Esophagus muscularis mucosa (tissue), 4 donors: ENCODE measurements at regions not wholly inside any gene's neighbourhood (a gene's known extent, or its start where the extent isn't known, plus 50 kb on each side); places are given as distances from the start of the nearest gene placed in this dataset.
A peak's percentile ranks its signal among the peaks of the same experiment; 100 is the strongest.

ENCODE experiments used
- DNase-seq: peaks from one replicate; pipeline ENCODE4 v3.0.0-alpha.2; 2017; ENCODE audit errors: extremely low spot score
- H3K27ac ChIP-seq, 4 donors: fragments of 200-600 bp; sonication (generic); replicated peaks in 1 of 4; 1 replicate in 3 of 4; 2 replicates in 1 of 4; pipeline ENCODE4 v1.5.1; 2016 to 2019; ENCODE audit warnings: mild to moderate bottlenecking in 1 of 4
- H3K27me3 ChIP-seq, 4 donors: fragments of 200-600 bp; sonication (generic); one replicate each; pipeline versions ENCODE4 v1.5.1 to v1.6.0; 2016 to 2019
- H3K36me3 ChIP-seq, 4 donors: fragments of 200-600 bp; sonication (generic); one replicate each; pipeline ENCODE4 v1.5.1; 2016 to 2019
- H3K4me1 ChIP-seq, 4 donors: fragments of 200-600 bp; sonication (generic); one replicate each; pipeline ENCODE4 v1.5.1; 2016 to 2019
- H3K4me3 ChIP-seq, 4 donors: fragments of 200-600 bp; sonication (generic); 1 replicate in 2 of 4; 2 replicates in 2 of 4; pipeline ENCODE4 v1.5.1; 2016 to 2019; ENCODE audit warnings: mild to moderate bottlenecking in 4 of 4, moderate library complexity in 1 of 4
- H3K9me3 ChIP-seq, 4 donors: fragments of 200-600 bp; sonication (generic); 1 replicate in 3 of 4; 2 replicates in 1 of 4; pipeline ENCODE4 v1.5.1; 2016 to 2019
- CTCF ChIP-seq, 3 experiments: fragments of 200-600 bp in 2 of 3; fragments of 450-650 bp in 1 of 3; sonication (generic) in 2 of 3; IDR thresholded peaks; one replicate each; pipeline ENCODE4 v1.5.1; 2017 to 2019; ENCODE audit warnings: antibody characterized with exemption in 3 of 3, mild to moderate bottlenecking in 2 of 3, moderate library complexity in 1 of 3
- EP300 ChIP-seq: sonication (generic); formaldehyde crosslinking; IDR thresholded peaks from one replicate; pipeline ENCODE4 v1.6.1; 2017; ENCODE audit warnings: antibody characterized with exemption
- POLR2A ChIP-seq: fragments of 450-650 bp; IDR thresholded peaks from one replicate; pipeline ENCODE4 v1.6.1; 2017; ENCODE audit warnings: antibody characterized with exemption, moderate library complexity, mild to moderate bottlenecking, low read depth
- POLR2AphosphoS5 ChIP-seq, 2 donors: sonication (generic); formaldehyde crosslinking; IDR thresholded peaks; one replicate each; pipeline ENCODE4 v1.6.1; 2017; ENCODE audit warnings: antibody characterized with exemption in 2 of 2
- WGBS: methylation state at CpG from one replicate; pipeline ENCODE4 v1.1.5; 2018; 5-methylcytosine and 5-hydroxymethylcytosine counted together
- intact Hi-C: fragments of 100-400 bp; cut with DNase I; formaldehyde crosslinking; loops from one replicate; pipeline ENCODE4 v1.15.1; 2023
- small RNA-seq, 3 donors: library from RNA; depleted of rRNA; stranded (forward); fragments of <200 nt; gene quantifications; one replicate each; pipeline ENCODE3, GENCODE V24; 2016

- intact Hi-C loops, result no loop called here
- Histone ChIP-seq H3K36me3 (no peaks in the 10 kb centered on the region), H3K4me1 (no peaks in the 10 kb centered on the region), H3K4me3 (no peak overlapping the region), H3K9me3 (no peaks in the 10 kb centered on the region), H3K27me3 (peaks cover 0 to 53% (median 0%) of the 10 kb centered on the region in 4 donors), H3K27ac (no peak overlapping the region)
- TF ChIP-seq CTCF (IDR thresholded peaks at IDR 0.05) (peak; percentile 23 to 62 (median 36)), POLR2A (no peak), EP300 (no peak), POLR2AphosphoS5 (IDR thresholded peaks at IDR 0.05) (no peak)
- DNase-seq, result no peak
- 92% methylated on average over 4 of the region's 7 CpGs for WGBS
These were observed 77.0 kb downstream of the ZNF280B start for GRCh38 chr22:22431271-22432220.

- no peak for DNase-seq
- intact Hi-C loops, result no loop called here
- TF ChIP-seq CTCF (IDR thresholded peaks at IDR 0.05) (no peak), EP300 (no peak), POLR2AphosphoS5 (IDR thresholded peaks at IDR 0.05) (no peak), POLR2A (no peak)
- Histone ChIP-seq H3K36me3 (no peaks in the 10 kb centered on the region), H3K27ac (no peak overlapping the region), H3K4me3 (no peak overlapping the region), H3K27me3 (peaks cover 0 to 52% (median 0%) of the 10 kb centered on the region in 4 donors), H3K4me1 (no peaks in the 10 kb centered on the region), H3K9me3 (no peaks in the 10 kb centered on the region)
- WGBS, result 71% methylated on average over 1 of the region's 1 CpG
These were observed 76.1 kb downstream of the ZNF280B start for GRCh38 chr22:22432479-22432878.

GRCh38 chr22:22432937-22433336, 75.6 kb downstream of the ZNF280B start:
- 83% methylated on average over 3 of the region's 3 CpGs for WGBS

GRCh38 chr22:22433770-22434169, 74.8 kb downstream of the ZNF280B start:
- Histone ChIP-seq H3K27ac (no peak overlapping the region), H3K4me1 (no peaks in the 10 kb centered on the region), H3K36me3 (no peaks in the 10 kb centered on the region), H3K9me3 (no peaks in the 10 kb centered on the region), H3K4me3 (no peak overlapping the region), H3K27me3 (peaks cover 0 to 50% (median 0%) of the 10 kb centered on the region in 4 donors)
- 66% methylated on average over 4 of the region's 4 CpGs for WGBS
- DNase-seq, result no peak
- intact Hi-C loops, result no loop called here
- TF ChIP-seq EP300 (no peak), POLR2AphosphoS5 (IDR thresholded peaks at IDR 0.05) (no peak), CTCF (IDR thresholded peaks at IDR 0.05) (no peak), POLR2A (no peak)

More at GRCh38 chr22:22432937-22433336, 75.6 kb downstream of the ZNF280B start:
- H3K4me3 ChIP-seq, result no peak overlapping the region
- DNase-seq, result no peak
- H3K9me3 ChIP-seq, result no peaks in the 10 kb centered on the region
- H3K27me3 ChIP-seq, result peaks cover 0 to 52% (median 0%) of the 10 kb centered on the region in 4 donors
- no peak overlapping the region for H3K27ac ChIP-seq
- TF ChIP-seq EP300, result no peak
- no peak for TF ChIP-seq POLR2A
- TF ChIP-seq POLR2AphosphoS5 (IDR thresholded peaks at IDR 0.05), result no peak
- TF ChIP-seq CTCF (IDR thresholded peaks at IDR 0.05), result no peak
- H3K4me1 ChIP-seq, result no peaks in the 10 kb centered on the region
- intact Hi-C loops, result no loop called here
- no peaks in the 10 kb centered on the region for H3K36me3 ChIP-seq

Small RNA genes lying in the stretch of these regions (small RNA-seq; reads per million reads assigned to genes)
- 0 reads per million in 3 donors for gene AC245291.3
- gene IGLVVII-41-1, result 0 reads per million in 3 donors
